ENCODE measurements at regions not wholly inside any gene's neighbourhood (a gene's known extent, or its start where the extent isn't known, plus 50 kb on each side); places are given as distances from the start of the nearest gene placed in this dataset.
"Not testable (repeated sequence)": the region's sequence is repeated elsewhere in the genome, so short reads cannot be mapped to it uniquely, and the experiment has no call there.

GRCh38 chr12:59370933-59371332 lies 224.9 kb upstream of the SLC16A7 start:
- no peak overlapping the region for H3K4me3 Mint-ChIP-seq
- DNase-seq = no peak
- H3K27ac Mint-ChIP-seq = no peak overlapping the region
- ChIA-PET POLR2A (no interaction called here), CTCF (no interaction called here)
- no peaks in the 10 kb centered on the region for H3K4me1 Mint-ChIP-seq
- no peaks in the 10 kb centered on the region for H3K36me3 Mint-ChIP-seq (ENCODE audit: low read depth)
- H3K9me3 Mint-ChIP-seq = no peaks in the 10 kb centered on the region
- no peaks in the 10 kb centered on the region for H3K27me3 Mint-ChIP-seq

GRCh38 chr12:59365133-59365532 lies 230.7 kb upstream of the SLC16A7 start:
- ChIA-PET POLR2A (no interaction called here), CTCF (no interaction called here)
- no peak for DNase-seq

DNA sequence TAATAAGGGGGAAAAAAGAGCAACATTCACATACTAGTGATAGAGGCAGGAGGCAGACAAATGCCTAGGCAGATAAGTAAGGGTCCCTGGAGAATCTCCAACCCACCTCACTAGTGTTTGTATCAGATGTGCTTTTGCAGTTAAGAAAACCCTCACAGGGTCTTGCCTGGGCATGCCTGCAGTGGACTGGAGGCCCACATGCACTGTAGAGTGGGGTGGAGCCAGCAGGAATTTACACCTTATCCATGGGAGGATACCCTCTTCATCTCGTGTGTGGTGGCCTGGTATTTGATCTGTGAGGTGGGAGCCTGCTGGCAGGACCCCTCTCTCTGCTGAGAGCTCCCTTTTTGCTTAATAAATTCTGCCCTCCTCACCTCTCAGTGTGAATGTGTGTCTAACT lies 238.0 kb upstream of the SLC16A7 start:
- CTCF ChIA-PET = no interaction called here
- DNase-seq = no peak
- H3K4me1 Mint-ChIP-seq = no peaks in the 10 kb centered on the region
- no peaks in the 10 kb centered on the region for H3K9me3 Mint-ChIP-seq
- H3K36me3 Mint-ChIP-seq (ENCODE audit: low read depth) = no peaks in the 10 kb centered on the region
- no peak overlapping the region for H3K4me3 Mint-ChIP-seq
- no peak overlapping the region for H3K27ac Mint-ChIP-seq
- POLR2A ChIA-PET = no interaction called here
- H3K27me3 Mint-ChIP-seq = no peaks in the 10 kb centered on the region

More at GRCh38 chr12:59365133-59365532, 230.7 kb upstream of the SLC16A7 start:
- Mint-ChIP-seq H3K9me3 (no peaks in the 10 kb centered on the region), H3K4me1 (no peaks in the 10 kb centered on the region), H3K27me3 (no peaks in the 10 kb centered on the region), H3K27ac (no peak overlapping the region), H3K36me3 (ENCODE audit: low read depth) (no peaks in the 10 kb centered on the region), H3K4me3 (no peak overlapping the region)

DNA sequence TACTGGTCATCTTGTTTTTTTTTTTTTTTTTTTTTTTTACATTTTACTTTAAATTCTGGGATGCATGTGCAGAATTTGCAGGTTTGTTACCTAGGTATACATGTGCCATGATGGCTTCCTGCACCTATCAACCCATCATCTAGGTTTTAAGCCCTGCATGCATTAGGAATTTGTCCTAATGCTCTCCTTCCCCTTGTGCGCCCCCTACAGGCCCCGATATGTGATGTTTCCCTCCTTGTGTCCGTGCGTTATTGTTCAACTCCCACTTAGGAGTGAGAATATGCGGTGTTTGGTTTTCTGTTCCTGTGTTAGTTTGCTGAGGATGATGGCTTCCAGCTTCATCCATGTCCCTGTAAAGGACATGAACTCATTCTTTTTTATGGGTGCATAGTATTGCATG lies 249.6 kb upstream of the SLC16A7 start:
- H3K9me3 Mint-ChIP-seq; CTCF ChIA-PET; H3K27me3 Mint-ChIP-seq; H3K4me1 Mint-ChIP-seq; H3K4me3 Mint-ChIP-seq; POLR2A ChIA-PET; H3K36me3 Mint-ChIP-seq (ENCODE audit: low read depth); DNase-seq; H3K27ac Mint-ChIP-seq: not testable (repeated sequence)

- DNase-seq = no peak
- H3K4me3 Mint-ChIP-seq = no peak overlapping the region
- no peaks in the 10 kb centered on the region for H3K4me1 Mint-ChIP-seq
- no peak overlapping the region for H3K27ac Mint-ChIP-seq
- H3K27me3 Mint-ChIP-seq = no peaks in the 10 kb centered on the region
- H3K9me3 Mint-ChIP-seq = no peaks in the 10 kb centered on the region
- POLR2A ChIA-PET = no interaction called here
- CTCF ChIA-PET = no interaction called here
- no peaks in the 10 kb centered on the region for H3K36me3 Mint-ChIP-seq (ENCODE audit: low read depth)
Measured at GRCh38 chr12:59345406-59345805, 250.4 kb upstream of the SLC16A7 start.

DNA sequence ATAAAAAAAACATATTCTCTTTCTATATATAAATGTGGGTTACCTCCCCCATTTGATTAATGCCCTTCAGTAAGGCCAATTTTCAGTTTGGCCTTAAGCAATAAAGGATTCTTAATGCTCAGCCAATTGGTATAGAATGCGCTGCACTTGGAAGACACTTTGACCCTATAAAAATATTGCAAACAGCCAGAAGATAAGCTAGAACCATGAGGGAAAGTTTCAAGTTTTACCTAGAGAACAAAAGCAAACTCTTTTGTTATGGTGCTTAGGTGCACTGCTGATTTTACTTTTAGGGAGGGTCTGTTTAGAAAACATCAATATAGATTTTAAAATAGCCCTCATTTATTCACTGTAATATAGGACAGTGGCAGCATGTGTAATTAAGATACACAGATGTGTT lies 251.6 kb upstream of the SLC16A7 start:
- H3K4me3 Mint-ChIP-seq = no peak overlapping the region
- H3K4me1 Mint-ChIP-seq = no peaks in the 10 kb centered on the region
- no peaks in the 10 kb centered on the region for H3K27me3 Mint-ChIP-seq
- ChIA-PET CTCF (no interaction called here), POLR2A (no interaction called here)
- H3K9me3 Mint-ChIP-seq = no peaks in the 10 kb centered on the region
- no peak overlapping the region for H3K27ac Mint-ChIP-seq
- H3K36me3 Mint-ChIP-seq (ENCODE audit: low read depth) = no peaks in the 10 kb centered on the region
- DNase-seq = no peak

- no peaks in the 10 kb centered on the region for H3K27me3 Mint-ChIP-seq
- H3K4me1 Mint-ChIP-seq = no peaks in the 10 kb centered on the region
- no peak overlapping the region for H3K4me3 Mint-ChIP-seq
- H3K36me3 Mint-ChIP-seq (ENCODE audit: low read depth) = no peaks in the 10 kb centered on the region
- H3K9me3 Mint-ChIP-seq = no peaks in the 10 kb centered on the region
- ChIA-PET CTCF (no interaction called here), POLR2A (no interaction called here)
- H3K27ac Mint-ChIP-seq = no peak overlapping the region
- no peak for DNase-seq
Measured at GRCh38 chr12:59329462-59329861, 266.4 kb upstream of the SLC16A7 start.

GRCh38 chr12:59328395-59329075 lies 267.3 kb upstream of the SLC16A7 start:
- CTCF ChIA-PET; DNase-seq; H3K36me3 Mint-ChIP-seq (ENCODE audit: low read depth); H3K9me3 Mint-ChIP-seq; H3K4me3 Mint-ChIP-seq; H3K27me3 Mint-ChIP-seq; H3K4me1 Mint-ChIP-seq; POLR2A ChIA-PET; H3K27ac Mint-ChIP-seq: not testable (repeated sequence)

DNA sequence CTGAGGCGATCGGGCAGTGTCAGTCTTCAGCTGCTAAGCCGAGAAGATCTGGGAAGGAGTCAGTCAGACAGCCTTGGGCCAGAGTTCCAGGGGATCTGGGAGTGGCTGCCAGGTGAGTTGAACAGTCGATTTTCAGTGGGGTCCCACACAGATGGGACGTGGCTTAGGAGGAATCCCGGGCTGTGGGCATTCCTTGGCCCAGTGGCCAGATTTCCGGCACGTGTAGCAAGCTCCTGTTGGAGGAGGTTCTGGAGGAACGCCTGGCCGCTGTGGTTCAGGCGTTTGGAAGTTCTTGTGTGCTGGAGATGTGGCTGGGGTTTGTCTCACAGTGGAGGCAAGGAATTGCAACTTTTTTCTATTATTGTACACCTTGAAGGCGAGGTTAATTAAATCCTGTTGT lies 269.4 kb upstream of the SLC16A7 start:
- H3K27ac Mint-ChIP-seq; CTCF ChIA-PET; H3K9me3 Mint-ChIP-seq; POLR2A ChIA-PET; H3K4me1 Mint-ChIP-seq; DNase-seq; H3K4me3 Mint-ChIP-seq; H3K36me3 Mint-ChIP-seq (ENCODE audit: low read depth); H3K27me3 Mint-ChIP-seq: not testable (repeated sequence)

GRCh38 chr12:59322473-59322872 lies 273.4 kb upstream of the SLC16A7 start:
- POLR2A ChIA-PET = no interaction called here
- H3K27ac Mint-ChIP-seq = no peak overlapping the region
- H3K36me3 Mint-ChIP-seq (ENCODE audit: low read depth) = no peaks in the 10 kb centered on the region
- H3K27me3 Mint-ChIP-seq = no peaks in the 10 kb centered on the region
- H3K9me3 Mint-ChIP-seq = peaks cover 1% of the 10 kb centered on the region
- H3K4me1 Mint-ChIP-seq = no peaks in the 10 kb centered on the region
- no peak for DNase-seq
- no peak overlapping the region for H3K4me3 Mint-ChIP-seq
- CTCF ChIA-PET = no interaction called here

GRCh38 chr12:59321278-59321677 lies 274.6 kb upstream of the SLC16A7 start:
- Mint-ChIP-seq H3K27me3 (no peaks in the 10 kb centered on the region), H3K9me3 (peaks cover 3% of the 10 kb centered on the region), H3K27ac (no peak overlapping the region), H3K4me1 (no peaks in the 10 kb centered on the region), H3K4me3 (no peak overlapping the region), H3K36me3 (ENCODE audit: low read depth) (no peaks in the 10 kb centered on the region)
- ChIA-PET CTCF (no interaction called here), POLR2A (no interaction called here)
- DNase-seq = no peak

DNA sequence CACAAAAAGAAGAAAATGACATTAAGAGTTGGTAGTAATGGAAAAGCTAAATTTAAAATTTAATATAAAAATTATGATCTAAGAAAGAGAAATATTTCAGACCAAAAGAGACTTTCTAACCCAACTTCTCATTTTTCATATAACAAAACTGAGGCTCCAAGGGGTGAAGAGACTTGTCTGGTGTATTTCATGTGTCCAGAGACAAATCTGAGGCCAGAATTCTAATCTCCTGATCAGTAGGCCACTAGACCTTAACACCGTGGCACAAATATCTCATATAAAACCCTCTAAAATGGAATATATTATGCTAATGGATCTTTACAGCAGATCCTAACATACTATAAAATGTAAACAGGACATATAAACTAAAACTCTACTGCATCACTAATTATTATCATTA lies 275.7 kb upstream of the SLC16A7 start:
- H3K9me3 Mint-ChIP-seq = peaks cover 3% of the 10 kb centered on the region
- CTCF ChIA-PET = no interaction called here
- H3K36me3 Mint-ChIP-seq (ENCODE audit: low read depth) = no peaks in the 10 kb centered on the region
- no peak overlapping the region for H3K27ac Mint-ChIP-seq
- no peaks in the 10 kb centered on the region for H3K4me1 Mint-ChIP-seq
- no peaks in the 10 kb centered on the region for H3K27me3 Mint-ChIP-seq
- H3K4me3 Mint-ChIP-seq = no peak overlapping the region
- POLR2A ChIA-PET = no interaction called here
- no peak for DNase-seq

DNA sequence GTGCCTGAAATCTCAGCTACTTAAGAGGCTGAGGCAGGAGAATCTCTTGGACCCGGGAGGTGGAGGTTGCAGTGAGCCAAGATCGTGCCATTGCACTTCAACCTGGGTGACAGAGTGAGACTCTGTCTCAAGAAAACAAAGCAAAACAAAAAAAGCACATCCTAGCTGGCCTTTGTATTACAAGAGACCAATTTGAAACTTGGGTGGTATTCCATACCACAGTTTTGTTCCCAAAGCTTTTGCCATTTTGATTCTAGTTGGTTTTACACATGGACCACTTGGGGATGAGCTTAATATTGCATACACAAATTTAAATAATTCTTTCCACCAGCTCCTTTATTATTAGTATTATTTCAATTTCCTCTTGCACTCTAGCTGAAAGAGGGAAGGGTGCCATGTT lies 276.9 kb upstream of the SLC16A7 start:
- H3K4me1 Mint-ChIP-seq = no peaks in the 10 kb centered on the region
- H3K36me3 Mint-ChIP-seq (ENCODE audit: low read depth) = no peaks in the 10 kb centered on the region
- ChIA-PET POLR2A (no interaction called here), CTCF (no interaction called here)
- peaks cover 3% of the 10 kb centered on the region for H3K9me3 Mint-ChIP-seq
- no peaks in the 10 kb centered on the region for H3K27me3 Mint-ChIP-seq
- no peak overlapping the region for H3K4me3 Mint-ChIP-seq
- DNase-seq = no peak
- H3K27ac Mint-ChIP-seq = no peak overlapping the region

- no peaks in the 10 kb centered on the region for H3K27me3 Mint-ChIP-seq
- no peak overlapping the region for H3K27ac Mint-ChIP-seq
- no peak for DNase-seq
- peaks cover 3% of the 10 kb centered on the region for H3K9me3 Mint-ChIP-seq
- H3K4me1 Mint-ChIP-seq = no peaks in the 10 kb centered on the region
- no peaks in the 10 kb centered on the region for H3K36me3 Mint-ChIP-seq (ENCODE audit: low read depth)
- POLR2A ChIA-PET = no interaction called here
- H3K4me3 Mint-ChIP-seq = no peak overlapping the region
- CTCF ChIA-PET = no interaction called here
Measured at GRCh38 chr12:59317598-59317997, 278.2 kb upstream of the SLC16A7 start.

DNA sequence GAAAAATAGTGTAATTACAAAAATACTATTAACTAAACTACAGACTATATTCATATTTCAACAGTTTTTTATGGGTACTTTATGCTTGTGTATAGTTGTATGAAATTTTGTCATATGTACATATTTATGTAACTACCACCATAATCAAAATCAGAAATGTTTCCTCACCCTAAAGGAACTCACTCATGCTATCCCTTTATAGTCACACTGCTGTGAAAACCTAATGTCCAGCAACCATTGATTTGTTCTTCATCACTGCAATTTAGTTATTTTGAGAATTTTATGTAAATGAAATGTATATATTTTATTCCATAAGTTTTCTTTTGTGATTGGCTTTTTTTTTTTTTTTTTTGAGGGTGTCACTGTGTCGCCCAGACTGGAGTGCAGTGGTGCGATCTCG lies 278.9 kb upstream of the SLC16A7 start:
- ChIA-PET POLR2A (no interaction called here), CTCF (no interaction called here)
- H3K27me3 Mint-ChIP-seq = no peaks in the 10 kb centered on the region
- no peak overlapping the region for H3K27ac Mint-ChIP-seq
- H3K9me3 Mint-ChIP-seq = peaks cover 5% of the 10 kb centered on the region
- no peaks in the 10 kb centered on the region for H3K4me1 Mint-ChIP-seq
- H3K4me3 Mint-ChIP-seq = no peak overlapping the region
- H3K36me3 Mint-ChIP-seq (ENCODE audit: low read depth) = no peaks in the 10 kb centered on the region
- DNase-seq = no peak
